GM21619 (cell line): ENCODE measurements at regions not wholly inside any gene's neighbourhood (a gene's known extent, or its start where the extent isn't known, plus 50 kb on each side); places are given as distances from the start of the nearest gene placed in this dataset.
"Not testable (repeated sequence)": the region's sequence is repeated elsewhere in the genome, so short reads cannot be mapped to it uniquely, and the experiment has no call there.

Experiments used
- ATAC-seq: cut with Tn5 transposase; IDR thresholded peaks from one replicate; pipeline ENCODE4 v1.9.1; 2021; ENCODE audit not compliant: unreplicated experiment

- ATAC-seq, result no peak
Observed at GRCh38 chr22:48301421-48301820, 1526.3 kb downstream of the BRD1 start.

DNA sequence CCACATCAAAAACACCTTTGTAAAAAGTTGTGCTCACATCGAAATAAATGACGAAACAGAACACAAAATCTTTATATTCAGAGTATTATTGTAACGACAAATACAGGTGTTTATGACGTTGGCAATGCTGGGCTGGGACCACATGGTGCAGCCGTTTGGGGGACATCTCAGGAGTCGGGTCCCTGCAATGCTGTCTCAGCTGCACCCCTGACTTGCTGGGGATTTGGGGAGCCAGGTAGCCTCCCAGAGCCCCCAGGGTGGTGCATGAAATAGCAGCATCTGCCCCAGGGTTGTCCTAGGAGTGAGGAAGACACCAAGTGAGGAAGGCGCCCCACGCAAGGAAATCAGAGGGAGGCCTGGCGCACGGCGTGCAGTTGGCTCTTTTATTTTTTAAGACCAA, 1526.8 kb downstream of the BRD1 start:
- no peak for ATAC-seq

DNA sequence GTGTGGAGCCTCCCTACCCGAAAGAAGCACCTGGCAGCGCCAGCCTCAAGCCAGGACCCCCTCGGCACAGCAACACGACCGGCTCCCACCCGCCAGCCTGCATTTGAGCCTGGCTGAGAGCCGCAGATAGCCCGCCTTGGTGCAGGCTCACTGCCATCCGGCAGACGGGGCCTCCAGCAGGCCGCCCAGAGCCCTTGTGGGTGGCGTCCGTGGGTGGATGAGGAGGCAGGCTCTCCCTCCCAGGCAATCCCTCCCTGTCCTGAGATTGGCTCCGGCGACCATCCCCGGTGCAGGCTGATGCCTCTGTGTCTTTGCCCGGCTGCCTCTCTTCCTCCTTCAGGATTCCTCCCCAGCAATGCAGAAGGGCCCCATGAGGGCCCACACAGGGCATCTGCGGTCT, 1527.9 kb downstream of the BRD1 start:
- no peak for ATAC-seq

GRCh38 chr22:48299124-48299523, 1528.5 kb downstream of the BRD1 start:
- no peak for ATAC-seq

- no peak for ATAC-seq
Observed at GRCh38 chr22:48297296-48297695, 1530.4 kb downstream of the BRD1 start.

DNA sequence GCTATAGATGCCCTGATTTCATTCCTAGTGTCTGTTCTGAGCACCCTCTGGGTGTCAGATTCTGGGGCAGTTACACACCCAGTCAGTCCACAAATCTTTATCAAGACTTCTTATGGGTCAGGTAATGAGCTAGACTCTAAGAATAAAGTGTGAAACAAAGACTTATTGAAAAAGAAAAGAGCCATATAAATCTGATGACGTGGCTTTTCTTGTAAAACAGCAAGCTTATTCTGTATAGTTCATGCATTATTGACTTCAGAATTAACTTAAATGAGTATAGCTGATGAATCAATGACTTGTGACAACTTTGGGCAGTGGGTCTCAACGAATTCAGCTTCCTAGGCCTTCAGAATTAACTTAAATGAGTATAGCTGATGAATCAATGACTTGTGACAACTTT, 1527.5 kb downstream of the TBC1D22A start:
- not testable (repeated sequence) for ATAC-seq

GRCh38 chr22:48288376-48288940, 1526.0 kb downstream of the TBC1D22A start:
- no peak for ATAC-seq

DNA sequence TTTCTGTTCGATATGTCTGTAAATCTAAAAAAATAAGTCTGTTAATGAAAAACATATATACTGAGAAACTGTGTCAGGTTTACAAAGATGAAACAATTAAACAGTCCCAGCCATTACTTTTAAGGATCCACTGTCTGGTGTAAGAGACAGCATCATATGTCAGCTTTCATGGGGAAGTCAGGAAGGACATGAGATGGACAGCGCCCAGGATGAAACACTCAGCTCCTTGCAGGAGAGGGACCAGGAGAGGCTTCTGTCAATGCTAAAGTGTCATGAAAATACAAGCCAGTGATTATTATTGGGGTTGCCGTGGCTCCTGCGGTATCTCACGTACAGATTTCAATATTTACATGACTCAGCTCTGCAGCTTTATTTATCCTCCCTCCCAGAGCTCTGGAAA, 1524.6 kb downstream of the TBC1D22A start:
- no peak for ATAC-seq

DNA sequence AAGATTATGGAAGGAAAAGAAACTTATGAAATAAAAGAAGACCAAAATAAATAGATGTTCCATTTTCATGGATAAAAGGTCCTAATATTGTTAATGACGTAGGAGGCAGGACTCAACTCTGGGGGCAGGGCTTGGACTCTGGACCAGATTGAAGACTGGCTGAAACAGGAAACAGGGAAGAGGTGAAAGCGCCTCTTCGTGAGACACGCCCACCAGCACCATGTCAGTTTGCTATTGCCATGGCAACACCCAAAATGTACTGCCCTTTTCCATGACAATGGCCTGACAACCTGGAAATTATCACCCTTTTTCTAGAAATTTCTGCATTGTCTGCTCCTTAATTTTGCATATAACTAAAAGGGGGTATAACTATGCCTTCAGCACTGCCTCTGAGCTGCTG, 1522.2 kb downstream of the TBC1D22A start:
- no peak for ATAC-seq

GRCh38 chr22:48282804-48283203, 1520.4 kb downstream of the TBC1D22A start:
- ATAC-seq, result no peak

DNA sequence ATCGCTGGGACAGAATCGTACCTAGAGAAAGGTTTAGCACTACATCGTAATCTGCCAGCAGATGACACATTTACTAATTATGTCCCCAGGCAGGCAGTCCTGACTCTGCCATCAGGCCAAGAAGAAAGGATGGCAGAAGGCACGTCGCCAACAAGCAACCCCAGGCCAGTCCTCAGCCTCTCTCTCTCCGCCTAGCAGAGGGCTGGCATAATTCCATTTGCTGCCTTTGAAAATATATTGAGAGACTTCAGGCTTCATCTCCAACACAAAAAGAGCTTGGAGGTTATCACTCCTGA, 1517.0 kb downstream of the TBC1D22A start:
- ATAC-seq, result no peak

- no peak for ATAC-seq
Observed at GRCh38 chr22:48278620-48279460, 1516.4 kb downstream of the TBC1D22A start.

DNA sequence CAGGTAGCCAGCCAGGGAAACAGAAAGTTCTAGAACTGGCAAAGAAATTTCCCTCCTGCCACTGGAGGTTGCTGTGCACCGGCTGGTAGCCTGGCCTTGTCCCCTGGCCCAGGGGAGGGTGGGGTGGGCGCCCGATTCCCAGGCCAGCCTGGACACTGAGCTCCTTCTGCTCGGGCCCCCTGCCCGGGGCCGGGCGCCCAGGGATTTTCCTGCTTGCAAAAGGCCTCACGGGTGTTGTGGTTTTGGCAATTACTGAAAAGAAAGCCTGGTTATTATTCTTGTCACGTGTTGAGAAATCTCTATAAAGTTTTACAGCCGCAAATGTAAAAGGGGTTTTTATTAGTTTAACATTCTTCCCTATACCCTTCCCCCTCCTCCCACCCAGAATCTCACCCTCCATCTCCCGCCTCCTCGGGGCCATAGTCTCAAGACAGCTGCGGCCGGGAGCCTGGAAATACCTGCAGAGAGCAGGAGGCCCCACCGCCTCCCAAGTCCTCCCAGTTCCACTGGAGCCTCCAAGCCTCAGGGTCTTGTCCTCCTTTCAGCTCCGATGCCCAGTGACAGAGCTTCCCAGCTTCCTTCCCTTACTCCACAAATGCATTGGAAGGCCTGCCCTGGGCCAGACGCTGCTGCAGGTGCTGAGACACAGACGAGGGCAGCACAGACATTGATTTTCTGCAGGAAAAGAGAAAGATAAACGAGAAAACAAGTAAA, 1515.6 kb downstream of the TBC1D22A start:
- no peak for ATAC-seq

GRCh38 chr22:48276994-48277867, 1514.8 kb downstream of the TBC1D22A start:
- ATAC-seq, result no peak

GRCh38 chr22:48275412-48275811, 1513.0 kb downstream of the TBC1D22A start:
- no peak for ATAC-seq

GRCh38 chr22:48270731-48271130, 1508.3 kb downstream of the TBC1D22A start:
- no peak for ATAC-seq

- no peak for ATAC-seq
Observed at GRCh38 chr22:48268771-48269552, 1506.5 kb downstream of the TBC1D22A start.

- no peak for ATAC-seq
Observed at GRCh38 chr22:48268293-48268692, 1505.8 kb downstream of the TBC1D22A start.

DNA sequence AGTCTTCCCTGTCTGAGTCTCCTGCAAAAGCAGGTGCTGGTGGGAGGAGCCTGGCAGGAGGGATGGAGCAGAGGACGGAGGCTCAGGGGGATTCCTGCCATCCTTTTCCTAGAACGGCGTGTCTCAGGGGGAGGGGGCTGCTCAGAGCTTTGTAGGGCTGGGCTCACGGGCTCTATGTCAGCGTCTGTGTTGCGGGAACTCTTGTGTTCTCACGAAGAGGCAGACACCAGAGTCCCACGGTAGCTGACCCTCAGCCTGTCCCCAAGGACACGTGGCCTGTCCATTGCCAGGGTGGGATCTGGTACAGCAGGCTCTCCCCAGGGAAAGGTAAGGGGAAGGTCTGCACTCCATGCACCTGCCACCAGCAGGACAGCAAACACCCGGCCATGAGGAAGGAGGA, 1505.2 kb downstream of the TBC1D22A start:
- no peak for ATAC-seq

DNA sequence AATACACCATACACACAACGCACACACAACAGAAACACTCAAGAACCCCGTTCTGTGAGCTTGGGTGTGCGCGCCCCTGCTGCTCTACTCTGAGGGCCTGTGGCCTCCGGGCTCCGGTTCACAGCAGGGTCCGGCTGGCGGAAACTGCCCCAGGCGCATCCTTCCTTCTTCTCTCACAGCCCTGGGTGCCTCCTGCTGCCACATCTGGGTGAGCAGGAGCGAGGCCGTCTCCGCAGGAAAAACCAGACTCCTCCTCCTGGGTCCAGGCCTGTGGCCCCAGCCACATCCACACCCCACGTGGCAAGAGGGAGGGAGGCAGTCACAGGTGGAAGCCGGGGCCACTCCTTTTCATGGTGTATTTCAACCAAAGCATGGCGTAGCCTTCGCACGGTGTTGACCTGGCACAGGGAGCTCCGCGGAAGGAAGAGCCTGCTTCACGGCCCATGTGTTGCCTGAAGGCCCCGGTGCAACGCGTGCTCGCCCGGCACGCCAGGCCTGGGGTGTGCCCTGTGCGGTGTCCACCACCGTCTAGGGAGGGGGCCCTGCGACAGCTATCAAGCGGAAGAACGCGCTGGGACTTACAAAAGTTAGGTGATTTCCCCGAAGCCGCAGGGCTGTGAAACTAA, 1502.7 kb downstream of the TBC1D22A start:
- ATAC-seq, result no peak
